Panc1 (cell line): ENCODE measurements at regions not wholly inside any gene's neighbourhood (a gene's known extent, or its start where the extent isn't known, plus 50 kb on each side); places are given as distances from the start of the nearest gene placed in this dataset.

Experiments
- ATAC-seq: fragments of 200-7000 bp; cut with Tn5 transposase; 2 replicates; pipeline ENCODE4 v1.9.1; 2020; ENCODE audit warnings: mild to moderate bottlenecking, moderate library complexity
- BruUV-seq: library from RNA; stranded (reverse); fragments of 400-500 nt; replicated peaks from 2 replicates; lab custom pipeline; 2021; lab: Mats Ljungman, UMichigan
- CTCF ChIA-PET: fragments of 300-600 bp; sonication (Branson Sonifier 250); formaldehyde crosslinking; loops from one replicate; lab custom pipeline; 2022; ENCODE audit warnings: antibody characterized with exemption; lab: Charles Lee
- POLR2A ChIA-PET: fragments of 300-600 bp; sonication (Branson Sonifier 250); formaldehyde crosslinking; loops from one replicate; lab custom pipeline; 2022; ENCODE audit warnings: antibody characterized with exemption; lab: Charles Lee
- DNase-seq: peaks from one replicate; pipeline ENCODE4 v3.0.0-alpha.2; 2010; ENCODE audit warnings: low read depth, low spot score
- H3K27ac ChIP-seq: 2 replicates; pipeline ENCODE4 v1.5.1; 2011; ENCODE audit warnings: mild to moderate bottlenecking, low read length, inconsistent platforms
- H3K27me3 ChIP-seq: fragments of 200-500 bp; sonication (Bioruptor generic); 2 replicates; pipeline ENCODE4 v1.6.0; 2014; ENCODE audit warnings: low read length, inconsistent platforms; ENCODE audit not compliant: control insufficient read depth, insufficient read depth
- H3K36me3 ChIP-seq: fragments of 200-500 bp; sonication (Bioruptor generic); 2 replicates; pipeline ENCODE4 v1.5.1; 2014; ENCODE audit warnings: inconsistent platforms, mild to moderate bottlenecking, low read length, moderate library complexity; ENCODE audit not compliant: control insufficient read depth, insufficient read depth
- H3K4me1 ChIP-seq: 2 replicates; pipeline ENCODE4 v1.5.1; 2011; ENCODE audit warnings: inconsistent platforms, mild to moderate bottlenecking, low read length, moderate library complexity; ENCODE audit not compliant: control insufficient read depth, insufficient read depth
- H3K4me3 ChIP-seq, 2 experiments: 2 replicates each; pipeline ENCODE4 v1.5.1; 2011 to 2012; ENCODE audit warnings: low read depth in 2 of 2, low read length in 2 of 2, mild to moderate bottlenecking in 2 of 2, inconsistent platforms in 1 of 2, moderate library complexity in 1 of 2
- H3K9me3 ChIP-seq: fragments of 200-500 bp; sonication (Bioruptor generic); 2 replicates; pipeline ENCODE4 v1.5.1; 2014; ENCODE audit warnings: low read depth, mild to moderate bottlenecking, inconsistent platforms, low read length, moderate library complexity; ENCODE audit not compliant: control insufficient read depth, insufficient read depth
- POLR2AphosphoS5 ChIP-seq: IDR thresholded peaks from 2 replicates; pipeline ENCODE4 v1.6.1; 2012; ENCODE audit warnings: mild to moderate bottlenecking, low read depth, low read length, moderate library complexity
- SIN3A ChIP-seq: IDR thresholded peaks from 2 replicates; pipeline ENCODE4 v1.6.1; 2012; ENCODE audit warnings: low read depth, mild to moderate bottlenecking, low read length, moderate library complexity, borderline replicate concordance; ENCODE audit not compliant: insufficient read depth
- TCF7L2 ChIP-seq: IDR thresholded peaks from 2 replicates; pipeline ENCODE4 v1.6.1; 2011; ENCODE audit warnings: mild to moderate bottlenecking, low read depth, low read length, inconsistent platforms
- in situ Hi-C: cut with HindIII; loops from 2 replicates; pipeline ENCODE4 v1.10.0; 2016; ENCODE audit warnings: low sequenced_read_pairs, low pct_unique_long_range_greater_than_20kb
- intact Hi-C: fragments of 100-400 bp; cut with micrococcal nuclease; formaldehyde crosslinking; loops from one replicate; pipeline ENCODE4 v1.10.0; 2022; ENCODE audit not compliant: unreplicated experiment
- TF ChIP-seq, protein P1 (sequence below), 2 experiments: IDR thresholded peaks; 2 replicates each; pipeline ENCODE4 v1.6.1; 2011 to 2012; ENCODE audit warnings: low read depth in 2 of 2, control low read depth in 1 of 2, low read length in 1 of 2, mild to moderate bottlenecking in 1 of 2, moderate library complexity in 1 of 2; ENCODE audit not compliant: insufficient read depth in 1 of 2
- TF ChIP-seq, protein P2 (sequence below): fragments of 450-650 bp; IDR thresholded peaks from 2 replicates; pipeline ENCODE4 v1.5.1; 2017; ENCODE audit warnings: mild to moderate bottlenecking

DNA sequence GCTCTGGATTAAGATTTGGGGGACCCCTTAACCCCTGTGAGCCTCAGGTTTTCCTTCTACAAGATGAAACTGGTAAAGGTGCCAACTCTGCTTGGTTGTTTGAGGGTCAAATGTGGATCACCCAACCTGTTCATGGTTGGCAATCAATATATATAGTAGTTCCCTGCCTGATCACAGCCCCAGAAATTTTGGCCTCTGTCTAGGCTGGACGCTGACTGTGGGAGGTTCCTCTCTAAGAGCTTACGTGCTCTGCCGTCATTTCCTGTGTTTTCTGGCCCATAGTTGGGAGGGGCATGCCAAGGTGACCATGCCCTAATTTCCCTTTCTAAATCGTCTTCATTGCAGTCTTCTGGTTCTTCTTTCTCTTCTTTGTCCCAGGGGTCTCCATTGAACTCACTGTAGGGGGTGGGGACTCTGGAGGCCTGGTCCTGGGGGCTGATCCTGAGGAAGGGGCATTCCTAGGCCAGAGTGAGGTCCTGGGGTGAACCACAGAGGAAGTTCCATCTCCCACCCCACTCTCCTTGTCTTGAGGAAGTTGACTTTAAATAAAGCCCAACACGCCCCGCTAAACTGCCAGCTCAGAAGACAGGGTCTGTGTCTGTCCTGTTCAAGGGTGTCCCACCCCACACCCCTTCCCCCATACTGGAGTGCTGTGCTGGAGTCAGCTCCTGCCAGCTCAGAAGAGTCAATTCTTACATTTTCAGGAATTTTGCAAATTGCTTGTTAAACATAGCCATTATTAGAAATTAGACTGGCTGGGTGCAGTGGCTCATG is 98.9 kb upstream of the SDK1 start:
- CTCF ChIA-PET: no interaction called here
- in situ Hi-C loops: no loop called here

DNA sequence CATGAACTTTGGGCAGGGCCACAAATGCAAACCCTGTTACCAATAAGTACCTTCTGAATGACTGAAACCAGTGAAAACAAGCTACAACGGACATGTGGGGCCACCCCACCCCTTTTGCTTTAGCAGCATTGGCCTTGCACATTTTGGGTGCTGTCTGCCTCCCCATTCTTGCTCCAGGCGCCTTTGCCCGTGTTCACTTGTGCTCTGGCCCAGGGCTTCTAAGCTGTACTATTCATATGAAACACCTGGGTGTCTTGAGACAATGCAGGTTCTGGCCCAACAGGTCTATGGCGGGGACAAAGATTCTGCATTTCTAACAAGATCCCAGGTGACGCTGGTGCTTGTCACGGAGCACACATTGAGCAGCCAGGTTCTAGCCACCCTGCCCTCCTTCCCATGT is 96.5 kb upstream of the SDK1 start:
- H3K27ac ChIP-seq: no peak overlapping the region
- intact Hi-C loops: no loop called here
- H3K36me3 ChIP-seq: no peaks in the 10 kb centered on the region
- no peaks in the 10 kb centered on the region for H3K27me3 ChIP-seq
- ATAC-seq (no peak), DNase-seq (no peak)
- POLR2A ChIA-PET: no interaction called here
- H3K9me3 ChIP-seq: no peaks in the 10 kb centered on the region; the same call in 1 of the 2 replicates
- TF ChIP-seq TCF7L2 (no peak), POLR2AphosphoS5 (no peak), SIN3A (no peak)
- TF ChIP-seq, protein P1, sequence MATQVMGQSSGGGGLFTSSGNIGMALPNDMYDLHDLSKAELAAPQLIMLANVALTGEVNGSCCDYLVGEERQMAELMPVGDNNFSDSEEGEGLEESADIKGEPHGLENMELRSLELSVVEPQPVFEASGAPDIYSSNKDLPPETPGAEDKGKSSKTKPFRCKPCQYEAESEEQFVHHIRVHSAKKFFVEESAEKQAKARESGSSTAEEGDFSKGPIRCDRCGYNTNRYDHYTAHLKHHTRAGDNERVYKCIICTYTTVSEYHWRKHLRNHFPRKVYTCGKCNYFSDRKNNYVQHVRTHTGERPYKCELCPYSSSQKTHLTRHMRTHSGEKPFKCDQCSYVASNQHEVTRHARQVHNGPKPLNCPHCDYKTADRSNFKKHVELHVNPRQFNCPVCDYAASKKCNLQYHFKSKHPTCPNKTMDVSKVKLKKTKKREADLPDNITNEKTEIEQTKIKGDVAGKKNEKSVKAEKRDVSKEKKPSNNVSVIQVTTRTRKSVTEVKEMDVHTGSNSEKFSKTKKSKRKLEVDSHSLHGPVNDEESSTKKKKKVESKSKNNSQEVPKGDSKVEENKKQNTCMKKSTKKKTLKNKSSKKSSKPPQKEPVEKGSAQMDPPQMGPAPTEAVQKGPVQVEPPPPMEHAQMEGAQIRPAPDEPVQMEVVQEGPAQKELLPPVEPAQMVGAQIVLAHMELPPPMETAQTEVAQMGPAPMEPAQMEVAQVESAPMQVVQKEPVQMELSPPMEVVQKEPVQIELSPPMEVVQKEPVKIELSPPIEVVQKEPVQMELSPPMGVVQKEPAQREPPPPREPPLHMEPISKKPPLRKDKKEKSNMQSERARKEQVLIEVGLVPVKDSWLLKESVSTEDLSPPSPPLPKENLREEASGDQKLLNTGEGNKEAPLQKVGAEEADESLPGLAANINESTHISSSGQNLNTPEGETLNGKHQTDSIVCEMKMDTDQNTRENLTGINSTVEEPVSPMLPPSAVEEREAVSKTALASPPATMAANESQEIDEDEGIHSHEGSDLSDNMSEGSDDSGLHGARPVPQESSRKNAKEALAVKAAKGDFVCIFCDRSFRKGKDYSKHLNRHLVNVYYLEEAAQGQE (IDR thresholded peaks at IDR 0.05; ENCODE audit: insufficient read depth in 1 of 2, low read depth in 2 of 2, low read length in 1 of 2): no peak
- TF ChIP-seq, protein P2, sequence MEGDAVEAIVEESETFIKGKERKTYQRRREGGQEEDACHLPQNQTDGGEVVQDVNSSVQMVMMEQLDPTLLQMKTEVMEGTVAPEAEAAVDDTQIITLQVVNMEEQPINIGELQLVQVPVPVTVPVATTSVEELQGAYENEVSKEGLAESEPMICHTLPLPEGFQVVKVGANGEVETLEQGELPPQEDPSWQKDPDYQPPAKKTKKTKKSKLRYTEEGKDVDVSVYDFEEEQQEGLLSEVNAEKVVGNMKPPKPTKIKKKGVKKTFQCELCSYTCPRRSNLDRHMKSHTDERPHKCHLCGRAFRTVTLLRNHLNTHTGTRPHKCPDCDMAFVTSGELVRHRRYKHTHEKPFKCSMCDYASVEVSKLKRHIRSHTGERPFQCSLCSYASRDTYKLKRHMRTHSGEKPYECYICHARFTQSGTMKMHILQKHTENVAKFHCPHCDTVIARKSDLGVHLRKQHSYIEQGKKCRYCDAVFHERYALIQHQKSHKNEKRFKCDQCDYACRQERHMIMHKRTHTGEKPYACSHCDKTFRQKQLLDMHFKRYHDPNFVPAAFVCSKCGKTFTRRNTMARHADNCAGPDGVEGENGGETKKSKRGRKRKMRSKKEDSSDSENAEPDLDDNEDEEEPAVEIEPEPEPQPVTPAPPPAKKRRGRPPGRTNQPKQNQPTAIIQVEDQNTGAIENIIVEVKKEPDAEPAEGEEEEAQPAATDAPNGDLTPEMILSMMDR: no peak
- no TSS peak for BruUV-seq
- no peaks in the 10 kb centered on the region for H3K4me1 ChIP-seq
- in situ Hi-C loops: no loop called here
- CTCF ChIA-PET: no interaction called here
- no peak overlapping the region for H3K4me3 ChIP-seq

More for the DNA sequence above, 98.9 kb upstream of the SDK1 start:
- BruUV-seq: no TSS peak
- DNase-seq: no peak
- POLR2A ChIA-PET: no interaction called here
- H3K4me3 ChIP-seq: no peak overlapping the region
- no peaks in the 10 kb centered on the region for H3K27me3 ChIP-seq
- H3K27ac ChIP-seq: no peak overlapping the region
- no peaks in the 10 kb centered on the region for H3K36me3 ChIP-seq
- no peak for ATAC-seq
- no peaks in the 10 kb centered on the region for H3K4me1 ChIP-seq
- TF ChIP-seq POLR2AphosphoS5 (no peak), SIN3A (no peak)
- TF ChIP-seq, protein P2: no peak
- TF ChIP-seq, protein P1 (IDR thresholded peaks at IDR 0.05; ENCODE audit: insufficient read depth in 1 of 2, low read depth in 2 of 2, low read length in 1 of 2): no peak
- H3K9me3 ChIP-seq: no peaks in the 10 kb centered on the region; the same call in 1 of the 2 replicates
- intact Hi-C loops: no loop called here
